Neural cell (in vitro differentiated cells): ENCODE measurements at regions not wholly inside any gene's neighbourhood (a gene's known extent, or its start where the extent isn't known, plus 50 kb on each side); places are given as distances from the start of the nearest gene placed in this dataset.

Source experiments
- H2AFZ ChIP-seq: fragments of 200-600, 300-800 bp; sonication (generic), shearing (Covaris generic); 2 replicates; pipeline ENCODE4 v1.6.0; 2014; ENCODE audit warnings: low read depth, mild to moderate bottlenecking, antibody characterized with exemption, low read length, moderate library complexity
- H3F3A ChIP-seq: fragments of 200-600 bp; shearing (Covaris generic); 2 replicates; pipeline ENCODE4 v1.6.1; 2016; ENCODE audit warnings: mild to moderate bottlenecking, moderate library complexity, mixed read lengths, antibody characterized with exemption, low read length; ENCODE audit not compliant: insufficient read depth, poor library complexity, severe bottlenecking
- H3K27ac ChIP-seq: fragments of 200-600, 300-800 bp; sonication (generic), shearing (Covaris generic); 2 replicates; pipeline ENCODE4 v1.5.1; 2014; ENCODE audit warnings: mild to moderate bottlenecking, low read length, moderate library complexity
- H3K27me3 ChIP-seq: fragments of 300-800, 200-600 bp; sonication (generic), shearing (Covaris generic); 2 replicates; pipeline ENCODE4 v1.6.0; 2014; ENCODE audit warnings: mild to moderate bottlenecking, low read depth, low read length, moderate library complexity; ENCODE audit not compliant: insufficient read depth
- H3K36me3 ChIP-seq: fragments of 300-800, 200-600 bp; sonication (generic), shearing (Covaris generic); 2 replicates; pipeline ENCODE4 v1.5.1; 2014; ENCODE audit warnings: mild to moderate bottlenecking, antibody characterized with exemption, low read length, moderate library complexity; ENCODE audit not compliant: insufficient read depth
- H3K4me2 ChIP-seq: fragments of 300-800, 200-600 bp; sonication (generic), shearing (Covaris generic); 2 replicates; pipeline ENCODE4 v1.6.0; 2014; ENCODE audit warnings: mild to moderate bottlenecking, low read length
- H3K4me3 ChIP-seq: fragments of 300-800, 200-600 bp; sonication (generic), shearing (Covaris generic); 2 replicates; pipeline ENCODE4 v1.5.1; 2014; ENCODE audit warnings: mild to moderate bottlenecking, low read length, moderate library complexity
- H3K79me2 ChIP-seq: fragments of 200-600 bp; shearing (Covaris generic); replicated peaks from 2 replicates; pipeline ENCODE4 v1.6.0; 2014; ENCODE audit warnings: mild to moderate bottlenecking, low read length, moderate library complexity; ENCODE audit not compliant: insufficient read depth
- H3K9ac ChIP-seq: fragments of 300-800, 200-600 bp; sonication (generic), shearing (Covaris generic); 2 replicates; pipeline ENCODE4 v1.6.1; 2016; ENCODE audit warnings: mild to moderate bottlenecking, low read length, mixed read lengths
- H3K9me2 ChIP-seq: fragments of 200-600 bp; shearing (Covaris generic); 2 replicates; pipeline ENCODE4 v1.6.1; 2016; ENCODE audit warnings: mild to moderate bottlenecking, low read length, mixed read lengths; ENCODE audit not compliant: insufficient read depth
- H3K9me3 ChIP-seq: fragments of 200-600, 300-800 bp; sonication (generic), shearing (Covaris generic); 2 replicates; pipeline ENCODE4 v1.6.1; 2016; ENCODE audit warnings: mild to moderate bottlenecking, mixed run types, low read length, moderate library complexity, mixed read lengths
- H4K20me1 ChIP-seq: fragments of 200-600 bp; shearing (Covaris generic); 2 replicates; pipeline ENCODE4 v1.6.1; 2016; ENCODE audit warnings: mild to moderate bottlenecking, mixed run types; ENCODE audit not compliant: insufficient read depth
- EP300 ChIP-seq: fragments of 450-650 bp; conservative IDR thresholded peaks from 2 replicates; pipeline ENCODE4 v1.6.1; 2014; ENCODE audit warnings: antibody characterized with exemption, mild to moderate bottlenecking, moderate library complexity; ENCODE audit not compliant: poor library complexity, severe bottlenecking
- EZH2 ChIP-seq: fragments of 200-600, 300-800 bp; shearing (Covaris generic), sonication (generic); IDR thresholded peaks from 2 replicates; pipeline ENCODE4 v1.6.1; 2014; ENCODE audit warnings: antibody characterized with exemption, low read length, borderline replicate concordance, mild to moderate bottlenecking; ENCODE audit not compliant: insufficient read depth, poor library complexity, severe bottlenecking
- MXI1 ChIP-seq: fragments of 450-650 bp; conservative IDR thresholded peaks from 2 replicates; pipeline ENCODE4 v1.6.1; 2014; ENCODE audit warnings: antibody characterized with exemption, mild to moderate bottlenecking; ENCODE audit not compliant: poor library complexity, severe bottlenecking
- POLR2AphosphoS5 ChIP-seq: IDR thresholded peaks from 2 replicates; pipeline ENCODE4 v1.6.1; 2012
- RAD21 ChIP-seq: fragments of 450-650 bp; conservative IDR thresholded peaks from 2 replicates; pipeline ENCODE4 v1.6.1; 2014; ENCODE audit warnings: antibody characterized with exemption, mild to moderate bottlenecking, moderate library complexity
- REST ChIP-seq: IDR thresholded peaks from 2 replicates; pipeline ENCODE4 v1.6.1; 2012; ENCODE audit warnings: borderline replicate concordance
- SMC3 ChIP-seq: fragments of 450-650 bp; conservative IDR thresholded peaks from 2 replicates; pipeline ENCODE4 v1.6.1; 2014; ENCODE audit warnings: antibody characterized with exemption, mild to moderate bottlenecking, moderate library complexity; ENCODE audit not compliant: poor library complexity
- TAF1 ChIP-seq: IDR thresholded peaks from 2 replicates; pipeline ENCODE4 v1.6.1; 2012; ENCODE audit warnings: low read depth
- TF ChIP-seq, protein P1 (sequence below): fragments of 450-650 bp; IDR thresholded peaks from 2 replicates; pipeline ENCODE4 v1.5.1; 2014; ENCODE audit warnings: antibody characterized with exemption, mild to moderate bottlenecking, moderate library complexity; ENCODE audit not compliant: poor library complexity, severe bottlenecking

DNA sequence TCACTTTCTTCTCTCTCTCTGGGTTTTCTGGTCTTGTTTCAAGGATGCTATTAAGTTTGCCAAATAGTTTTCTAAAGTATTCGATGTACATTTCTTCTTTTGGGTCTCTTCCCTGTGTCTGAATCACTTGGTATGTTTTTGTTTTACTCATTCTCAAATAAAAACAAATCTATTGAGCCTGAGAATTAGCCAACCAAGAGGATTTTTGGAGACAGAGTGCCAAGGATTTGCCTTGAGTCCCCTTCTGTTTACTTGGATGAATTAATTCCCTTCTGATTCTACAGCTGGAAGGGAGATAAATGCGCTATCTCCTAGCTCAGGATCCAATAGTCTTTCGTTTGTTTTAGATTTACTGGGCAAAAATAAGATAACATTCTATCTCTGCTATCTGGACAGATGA lies 255.5 kb downstream of the SYT10 start:
- Histone ChIP-seq H3K9me3 (no peaks in the 10 kb centered on the region), H3K27ac (no peak overlapping the region), H4K20me1 (no peaks in the 10 kb centered on the region), H3K9ac (no peak overlapping the region), H3F3A (no peaks in the 10 kb centered on the region), H2AFZ (no peak overlapping the region), H3K36me3 (no peaks in the 10 kb centered on the region), H3K4me2 (no peak overlapping the region), H3K9me2 (no peaks in the 10 kb centered on the region), H3K79me2 (no peaks in the 10 kb centered on the region), H3K27me3 (no peaks in the 10 kb centered on the region), H3K4me3 (no peak overlapping the region)
- TF ChIP-seq, protein P1, sequence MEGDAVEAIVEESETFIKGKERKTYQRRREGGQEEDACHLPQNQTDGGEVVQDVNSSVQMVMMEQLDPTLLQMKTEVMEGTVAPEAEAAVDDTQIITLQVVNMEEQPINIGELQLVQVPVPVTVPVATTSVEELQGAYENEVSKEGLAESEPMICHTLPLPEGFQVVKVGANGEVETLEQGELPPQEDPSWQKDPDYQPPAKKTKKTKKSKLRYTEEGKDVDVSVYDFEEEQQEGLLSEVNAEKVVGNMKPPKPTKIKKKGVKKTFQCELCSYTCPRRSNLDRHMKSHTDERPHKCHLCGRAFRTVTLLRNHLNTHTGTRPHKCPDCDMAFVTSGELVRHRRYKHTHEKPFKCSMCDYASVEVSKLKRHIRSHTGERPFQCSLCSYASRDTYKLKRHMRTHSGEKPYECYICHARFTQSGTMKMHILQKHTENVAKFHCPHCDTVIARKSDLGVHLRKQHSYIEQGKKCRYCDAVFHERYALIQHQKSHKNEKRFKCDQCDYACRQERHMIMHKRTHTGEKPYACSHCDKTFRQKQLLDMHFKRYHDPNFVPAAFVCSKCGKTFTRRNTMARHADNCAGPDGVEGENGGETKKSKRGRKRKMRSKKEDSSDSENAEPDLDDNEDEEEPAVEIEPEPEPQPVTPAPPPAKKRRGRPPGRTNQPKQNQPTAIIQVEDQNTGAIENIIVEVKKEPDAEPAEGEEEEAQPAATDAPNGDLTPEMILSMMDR, result no peak
- no peak for TF ChIP-seq EP300
- no peak for TF ChIP-seq RAD21
- TF ChIP-seq SMC3, result no peak
- no peak for TF ChIP-seq MXI1
- TF ChIP-seq REST, result no peak
- TF ChIP-seq POLR2AphosphoS5, result no peak
- TF ChIP-seq TAF1, result no peak
- TF ChIP-seq EZH2, result no peak

DNA sequence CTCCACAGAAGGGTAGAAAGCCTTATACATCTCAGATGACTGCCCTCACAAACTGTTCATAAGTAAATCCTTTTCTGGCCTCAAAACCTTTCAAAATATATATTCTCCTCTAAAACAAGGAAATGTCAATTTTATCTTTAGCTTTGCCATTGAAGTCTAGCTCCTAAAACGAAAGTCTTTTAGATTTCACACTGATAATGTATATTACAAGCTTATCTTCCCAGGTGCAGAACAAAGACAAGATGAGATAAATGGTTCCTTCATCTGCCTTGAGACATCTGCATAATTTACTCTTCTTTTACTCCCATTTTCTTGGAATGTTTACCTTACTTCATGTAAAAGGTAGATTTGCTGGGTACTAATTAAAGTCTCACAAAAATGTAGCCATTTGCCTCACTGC lies 257.1 kb downstream of the SYT10 start:
- Histone ChIP-seq H3K9ac (no peak overlapping the region), H3K36me3 (no peaks in the 10 kb centered on the region), H3F3A (no peaks in the 10 kb centered on the region), H2AFZ (no peak overlapping the region), H3K4me2 (no peak overlapping the region), H3K27me3 (no peaks in the 10 kb centered on the region), H3K79me2 (no peaks in the 10 kb centered on the region), H3K4me3 (no peak overlapping the region), H3K9me3 (no peaks in the 10 kb centered on the region), H4K20me1 (no peaks in the 10 kb centered on the region), H3K27ac (no peak overlapping the region), H3K9me2 (no peaks in the 10 kb centered on the region)
- TF ChIP-seq SMC3 (no peak), RAD21 (no peak), EP300 (no peak), POLR2AphosphoS5 (no peak), TAF1 (no peak), MXI1 (no peak), EZH2 (no peak), REST (no peak)
- TF ChIP-seq, protein P1, result no peak
